Activated CD8-positive, alpha-beta memory T cell treated with anti-CD3 and anti-CD28 coated beads, Interleukin-2, amount 50 U/mL, for 4 hours (primary cell): ENCODE measurements at regions not wholly inside any gene's neighbourhood (a gene's known extent, or its start where the extent isn't known, plus 50 kb on each side); places are given as distances from the start of the nearest gene placed in this dataset.

Experiments
- DNase-seq: peaks from one replicate; pipeline ENCODE4 v3.0.0-alpha.2; 2020

- no peak for DNase-seq
These were observed 161.3 kb upstream of the PHACTR1 start for GRCh38 chr6:12555267-12555666.

- DNase-seq = no peak
These were observed 160.8 kb upstream of the PHACTR1 start for GRCh38 chr6:12555781-12556180.

GRCh38 chr6:12557765-12558164 is 158.8 kb upstream of the PHACTR1 start:
- DNase-seq = no peak

- DNase-seq = no peak
These were observed 156.3 kb upstream of the PHACTR1 start for GRCh38 chr6:12560315-12560714.

- DNase-seq = no peak
These were observed 149.9 kb upstream of the PHACTR1 start for GRCh38 chr6:12566618-12567123.

- no peak for DNase-seq
These were observed 148.9 kb upstream of the PHACTR1 start for GRCh38 chr6:12567682-12568081.

- DNase-seq = no peak
These were observed 146.9 kb upstream of the PHACTR1 start for GRCh38 chr6:12569646-12570045.

GRCh38 chr6:12570461-12571030 is 146.0 kb upstream of the PHACTR1 start:
- DNase-seq = no peak

GRCh38 chr6:12572896-12573827 is 143.4 kb upstream of the PHACTR1 start:
- no peak for DNase-seq

GRCh38 chr6:12575961-12576360 is 140.6 kb upstream of the PHACTR1 start:
- DNase-seq = no peak

- DNase-seq = no peak
These were observed 140.2 kb upstream of the PHACTR1 start for GRCh38 chr6:12576389-12576788.

- no peak for DNase-seq
These were observed 139.3 kb upstream of the PHACTR1 start for GRCh38 chr6:12577124-12577850.

- DNase-seq = no peak
These were observed 138.5 kb upstream of the PHACTR1 start for GRCh38 chr6:12578097-12578496.

GRCh38 chr6:12578751-12579150 is 137.8 kb upstream of the PHACTR1 start:
- no peak for DNase-seq

GRCh38 chr6:12580290-12580689 is 136.3 kb upstream of the PHACTR1 start:
- no peak for DNase-seq

- no peak for DNase-seq
These were observed 134.0 kb upstream of the PHACTR1 start for GRCh38 chr6:12582421-12583110.

GRCh38 chr6:12584631-12585405 is 131.7 kb upstream of the PHACTR1 start:
- no peak for DNase-seq

- no peak for DNase-seq
These were observed 131.0 kb upstream of the PHACTR1 start for GRCh38 chr6:12585497-12585958.

GRCh38 chr6:12586721-12587480 is 129.7 kb upstream of the PHACTR1 start:
- no peak for DNase-seq

GRCh38 chr6:12590901-12591300 is 125.7 kb upstream of the PHACTR1 start:
- DNase-seq = no peak

- no peak for DNase-seq
These were observed 123.9 kb upstream of the PHACTR1 start for GRCh38 chr6:12592634-12593033.
